Spleen (tissue), 11 donors: ENCODE measurements at regions not wholly inside any gene's neighbourhood (a gene's known extent, or its start where the extent isn't known, plus 50 kb on each side); places are given as distances from the start of the nearest gene placed in this dataset.

Experiments
- DNase-seq: peaks from one replicate; pipeline ENCODE4 v3.0.0-alpha.2; 2020
- H3K27ac ChIP-seq, 8 donors: fragments of 200-600 bp; sonication (generic) in 7 of 8; 1 replicate in 4 of 8; 2 replicates in 4 of 8; pipeline versions ENCODE4 v1.5.0 to v1.8.0; 2016 to 2021; ENCODE audit warnings: inconsistent platforms in 4 of 8, mild to moderate bottlenecking in 4 of 8, moderate library complexity in 1 of 8
- H3K27me3 ChIP-seq, 7 donors: fragments of 200-600 bp; sonication (generic) in 6 of 7; replicated peaks in 1 of 7; 1 replicate in 4 of 7; 2 replicates in 3 of 7; pipeline versions ENCODE4 v1.5.0 to v1.8.0; 2016 to 2021; ENCODE audit warnings: inconsistent platforms in 3 of 7, mild to moderate bottlenecking in 1 of 7
- H3K36me3 ChIP-seq, 6 donors: fragments of 200-600 bp; sonication (generic) in 5 of 6; 1 replicate in 4 of 6; 2 replicates in 2 of 6; pipeline versions ENCODE4 v1.5.0 to v1.8.0; 2016 to 2021; ENCODE audit warnings: inconsistent platforms in 2 of 6
- H3K4me1 ChIP-seq, 6 donors: fragments of 200-600 bp; sonication (generic) in 5 of 6; 1 replicate in 3 of 6; 2 replicates in 3 of 6; pipeline versions ENCODE4 v1.5.0 to v1.8.0; 2016 to 2021; ENCODE audit warnings: inconsistent platforms in 3 of 6
- H3K4me3 ChIP-seq, 8 donors: fragments of 200-600 bp; sonication (generic) in 7 of 8; 1 replicate in 4 of 8; 2 replicates in 4 of 8; pipeline versions ENCODE4 v1.5.0 to v1.8.0; 2016 to 2021; ENCODE audit warnings: inconsistent platforms in 4 of 8, mild to moderate bottlenecking in 4 of 8, moderate library complexity in 2 of 8
- H3K9me3 ChIP-seq, 8 donors: fragments of 200-600 bp; sonication (generic) in 7 of 8; 1 replicate in 4 of 8; 2 replicates in 4 of 8; pipeline versions ENCODE4 v1.5.0 to v1.8.0; 2016 to 2021; ENCODE audit warnings: inconsistent platforms in 4 of 8
- CTCF ChIP-seq, 11 experiments: fragments of 200-600 bp in 7 of 11; fragments of 450-650 bp in 4 of 11; sonication (generic) in 4 of 11; IDR thresholded peaks in 8 of 11; conservative IDR thresholded peaks in 3 of 11; 1 replicate in 7 of 11; 2 replicates in 4 of 11; pipeline versions ENCODE4 v1.4.0 to v1.8.0; 2016 to 2021; ENCODE audit warnings: antibody characterized with exemption in 11 of 11, inconsistent platforms in 4 of 11, mild to moderate bottlenecking in 1 of 11
- POLR2A ChIP-seq, 3 donors: fragments of 450-650 bp; IDR thresholded peaks; one replicate each; pipeline ENCODE4 v1.5.1; 2017; ENCODE audit warnings: antibody characterized with exemption in 3 of 3, mild to moderate bottlenecking in 1 of 3
- POLR2AphosphoS5 ChIP-seq, 3 donors: sonication (generic); formaldehyde crosslinking; IDR thresholded peaks; one replicate each; pipeline ENCODE4 v1.5.1; 2017; ENCODE audit warnings: antibody characterized with exemption in 3 of 3
- WGBS, 5 donors: extraction: QIAGEN DNeasy Blood & Tissue Kit in 3 of 5; methylation state at CpG; one replicate each; pipeline versions ENCODE4 v1.1.5 to v1.1.7; 2013 to 2018; 5-methylcytosine and 5-hydroxymethylcytosine counted together
- intact Hi-C: fragments of 100-400 bp; cut with DNase I; formaldehyde crosslinking; loops from one replicate; pipeline ENCODE4 v1.15.0; 2023; ENCODE audit warnings: low total_unique reads
- donor health status: healthy with polysubstance abuse.
- donor health status: DM: no; HTN: no; CAD: no; lungs with moderate emphysema.
- donor health status: DM: no; HTN: no; CAD: no.
- donor health status: Bipolar disorder and iron deficiency.
- donor health status: healthy.
- donor health status: DM: no; HTN: no; CAD: no.
- donor health status: DM: yes; HTN: yes; CAD: no.

- H3K4me1 ChIP-seq, result peaks cover 0 to 3% (median 0%) of the 10 kb centered on the region in 6 donors
- H3K27me3 ChIP-seq, result no peaks in the 10 kb centered on the region
- DNase-seq, result no peak
- intact Hi-C loops, result no loop called here
- no peaks in the 10 kb centered on the region for H3K36me3 ChIP-seq
- no peaks in the 10 kb centered on the region for H3K9me3 ChIP-seq
- TF ChIP-seq POLR2AphosphoS5 (IDR thresholded peaks at IDR 0.05) (no peak), CTCF (IDR thresholded peaks at IDR 0.05 in 8 of 11, conservative IDR thresholded peaks at IDR 0.05 in 3 of 11) (no peak), POLR2A (IDR thresholded peaks at IDR 0.05) (no peak)
- 85 to 93% (median 90%) methylated on average over 2 of the region's 2 CpGs for WGBS, 5 donors
- H3K27ac ChIP-seq, result no peak overlapping the region
- no peak overlapping the region for H3K4me3 ChIP-seq
Measured at GRCh38 chr2:145680276-145680675, 1160.4 kb upstream of the ZEB2 start.

- Histone ChIP-seq H3K27me3 (no peaks in the 10 kb centered on the region), H3K4me1 (peaks cover 0 to 3% (median 0%) of the 10 kb centered on the region in 6 donors), H3K9me3 (no peaks in the 10 kb centered on the region), H3K27ac (no peak overlapping the region), H3K36me3 (no peaks in the 10 kb centered on the region), H3K4me3 (no peak overlapping the region)
- WGBS, 5 donors, result 85 to 95% (median 90%) methylated on average over 2 of the region's 2 CpGs
- DNase-seq, result no peak
- intact Hi-C loops, result no loop called here
- TF ChIP-seq POLR2A (IDR thresholded peaks at IDR 0.05) (no peak), POLR2AphosphoS5 (IDR thresholded peaks at IDR 0.05) (no peak), CTCF (IDR thresholded peaks at IDR 0.05 in 8 of 11, conservative IDR thresholded peaks at IDR 0.05 in 3 of 11) (no peak)
Measured at GRCh38 chr2:145677371-145677770, 1157.5 kb upstream of the ZEB2 start.

- WGBS, 5 donors, result 78 to 93% (median 87%) methylated on average over 3 of the region's 3 CpGs
- Histone ChIP-seq H3K27ac (no peak overlapping the region), H3K4me3 (no peak overlapping the region), H3K9me3 (no peaks in the 10 kb centered on the region), H3K36me3 (no peaks in the 10 kb centered on the region), H3K4me1 (peaks cover 0 to 7% (median 0%) of the 10 kb centered on the region in 6 donors), H3K27me3 (no peaks in the 10 kb centered on the region)
- no peak for DNase-seq
- TF ChIP-seq POLR2AphosphoS5 (IDR thresholded peaks at IDR 0.05) (no peak), POLR2A (IDR thresholded peaks at IDR 0.05) (no peak), CTCF (IDR thresholded peaks at IDR 0.05 in 8 of 11, conservative IDR thresholded peaks at IDR 0.05 in 3 of 11) (no peak)
- intact Hi-C loops, result no loop called here
Measured at GRCh38 chr2:145674705-145675104, 1154.8 kb upstream of the ZEB2 start.

- H3K27me3 ChIP-seq, result no peaks in the 10 kb centered on the region
- intact Hi-C loops, result no loop called here
Measured at GRCh38 chr2:145669301-145669700, 1149.4 kb upstream of the ZEB2 start.

More at GRCh38 chr2:145669301-145669700, 1149.4 kb upstream of the ZEB2 start:
- Histone ChIP-seq H3K36me3 (no peaks in the 10 kb centered on the region), H3K9me3 (no peaks in the 10 kb centered on the region), H3K4me3 (no peak overlapping the region), H3K4me1 (peaks cover 0 to 7% (median 0%) of the 10 kb centered on the region in 6 donors), H3K27ac (no peak overlapping the region)
- DNase-seq, result no peak
- TF ChIP-seq POLR2A (IDR thresholded peaks at IDR 0.05) (no peak), POLR2AphosphoS5 (IDR thresholded peaks at IDR 0.05) (no peak), CTCF (IDR thresholded peaks at IDR 0.05 in 8 of 11, conservative IDR thresholded peaks at IDR 0.05 in 3 of 11) (no peak)
- WGBS, 5 donors, result 76 to 94% (median 80%) methylated on average over 1 of the region's 1 CpG
